Ascending aorta (tissue), 2 donors: ENCODE measurements at regions not wholly inside any gene's neighbourhood (a gene's known extent, or its start where the extent isn't known, plus 50 kb on each side); places are given as distances from the start of the nearest gene placed in this dataset.

Source experiments
- DNase-seq, 2 donors: peaks; one replicate each; pipeline ENCODE4 v3.0.0-alpha.2; 2019; ENCODE audit warnings: low spot score in 2 of 2
- H3K27ac ChIP-seq, 2 donors: fragments of 200-600 bp; sonication (generic); one replicate each; pipeline ENCODE4 v1.5.1; 2016 to 2017; ENCODE audit warnings: mild to moderate bottlenecking in 1 of 2
- H3K27me3 ChIP-seq: fragments of 200-600 bp; sonication (generic); one replicate; pipeline ENCODE4 v1.5.1; 2017
- H3K36me3 ChIP-seq, 2 donors: fragments of 200-600 bp; sonication (generic); one replicate each; pipeline ENCODE4 v1.5.1; 2016
- H3K4me1 ChIP-seq, 2 donors: fragments of 200-600 bp; sonication (generic); one replicate each; pipeline ENCODE4 v1.5.1; 2016 to 2017; ENCODE audit warnings: mild to moderate bottlenecking in 1 of 2
- H3K4me3 ChIP-seq, 2 donors: fragments of 200-600 bp; sonication (generic); one replicate each; pipeline ENCODE4 v1.5.1; 2016 to 2017; ENCODE audit warnings: mild to moderate bottlenecking in 1 of 2
- H3K9me3 ChIP-seq, 2 donors: fragments of 200-600 bp; sonication (generic); one replicate each; pipeline ENCODE4 v1.5.1; 2016
- intact Hi-C: fragments of 100-400 bp; cut with DNase I; formaldehyde crosslinking; loops from one replicate; pipeline ENCODE4 v1.15.1; 2023
- TF ChIP-seq, protein P1 (sequence below), 3 experiments: fragments of 200-600 bp in 2 of 3; fragments of 450-650 bp in 1 of 3; sonication (generic) in 2 of 3; IDR thresholded peaks; one replicate each; pipeline ENCODE4 v1.5.1; 2016 to 2019; ENCODE audit warnings: antibody characterized with exemption in 3 of 3, mild to moderate bottlenecking in 1 of 3, moderate library complexity in 1 of 3

DNA sequence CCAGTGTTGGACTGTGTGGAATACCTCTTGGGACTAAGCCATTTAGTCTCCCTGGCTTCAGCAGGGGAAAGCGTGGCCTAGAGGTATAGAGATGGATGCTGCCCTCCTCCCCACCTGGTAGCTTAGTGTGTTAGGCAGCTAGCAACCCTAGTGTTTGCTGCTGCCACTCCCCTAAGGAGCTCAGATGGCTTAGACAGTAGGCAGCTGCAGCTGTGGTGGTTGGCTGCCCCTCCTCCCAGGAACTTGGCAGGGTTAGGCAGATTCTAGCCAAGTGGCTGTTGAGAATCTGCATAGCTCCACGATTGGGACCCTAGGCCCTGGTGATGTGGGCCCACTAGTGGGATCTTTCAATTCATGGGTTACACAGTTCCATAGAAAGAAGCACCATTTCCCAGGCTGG lies 550.4 kb upstream of the CHAC2 start:
- no peaks in the 10 kb centered on the region for H3K27me3 ChIP-seq
- H3K9me3 ChIP-seq, result no peaks in the 10 kb centered on the region
- no peak overlapping the region for H3K4me3 ChIP-seq
- H3K27ac ChIP-seq, result no peak overlapping the region
- intact Hi-C loops, result no loop called here
- DNase-seq, result no peak
- H3K36me3 ChIP-seq, result no peaks in the 10 kb centered on the region
- no peaks in the 10 kb centered on the region for H3K4me1 ChIP-seq
- TF ChIP-seq, protein P1, sequence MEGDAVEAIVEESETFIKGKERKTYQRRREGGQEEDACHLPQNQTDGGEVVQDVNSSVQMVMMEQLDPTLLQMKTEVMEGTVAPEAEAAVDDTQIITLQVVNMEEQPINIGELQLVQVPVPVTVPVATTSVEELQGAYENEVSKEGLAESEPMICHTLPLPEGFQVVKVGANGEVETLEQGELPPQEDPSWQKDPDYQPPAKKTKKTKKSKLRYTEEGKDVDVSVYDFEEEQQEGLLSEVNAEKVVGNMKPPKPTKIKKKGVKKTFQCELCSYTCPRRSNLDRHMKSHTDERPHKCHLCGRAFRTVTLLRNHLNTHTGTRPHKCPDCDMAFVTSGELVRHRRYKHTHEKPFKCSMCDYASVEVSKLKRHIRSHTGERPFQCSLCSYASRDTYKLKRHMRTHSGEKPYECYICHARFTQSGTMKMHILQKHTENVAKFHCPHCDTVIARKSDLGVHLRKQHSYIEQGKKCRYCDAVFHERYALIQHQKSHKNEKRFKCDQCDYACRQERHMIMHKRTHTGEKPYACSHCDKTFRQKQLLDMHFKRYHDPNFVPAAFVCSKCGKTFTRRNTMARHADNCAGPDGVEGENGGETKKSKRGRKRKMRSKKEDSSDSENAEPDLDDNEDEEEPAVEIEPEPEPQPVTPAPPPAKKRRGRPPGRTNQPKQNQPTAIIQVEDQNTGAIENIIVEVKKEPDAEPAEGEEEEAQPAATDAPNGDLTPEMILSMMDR (IDR thresholded peaks at IDR 0.05), result no peak

DNA sequence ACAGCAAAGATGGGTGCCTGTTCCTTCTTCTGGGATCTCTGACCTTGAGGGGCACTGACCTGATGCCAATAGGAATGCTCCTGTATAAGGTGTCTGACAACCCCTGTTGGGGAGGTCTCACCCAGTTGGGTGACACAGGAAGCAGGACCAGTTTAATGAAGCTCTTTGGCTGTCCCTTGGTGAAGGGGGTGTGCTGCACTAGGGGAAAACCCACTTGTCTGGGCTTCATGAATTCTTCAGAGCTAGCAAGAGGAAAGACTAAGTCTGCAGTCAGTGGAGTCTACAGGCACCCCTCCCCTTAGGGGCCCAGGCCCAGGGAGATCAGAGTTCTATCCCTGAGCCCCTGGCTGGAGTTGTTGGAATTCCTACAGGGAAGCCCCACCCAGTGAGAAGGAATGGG lies 550.8 kb upstream of the CHAC2 start:
- DNase-seq, result no peak
- H3K27ac ChIP-seq, result no peak overlapping the region
- H3K36me3 ChIP-seq, result no peaks in the 10 kb centered on the region
- TF ChIP-seq, protein P1 (IDR thresholded peaks at IDR 0.05), result no peak
- intact Hi-C loops, result no loop called here
- H3K9me3 ChIP-seq, result no peaks in the 10 kb centered on the region
- H3K4me3 ChIP-seq, result no peak overlapping the region
- H3K27me3 ChIP-seq, result no peaks in the 10 kb centered on the region
- H3K4me1 ChIP-seq, result no peaks in the 10 kb centered on the region

DNA sequence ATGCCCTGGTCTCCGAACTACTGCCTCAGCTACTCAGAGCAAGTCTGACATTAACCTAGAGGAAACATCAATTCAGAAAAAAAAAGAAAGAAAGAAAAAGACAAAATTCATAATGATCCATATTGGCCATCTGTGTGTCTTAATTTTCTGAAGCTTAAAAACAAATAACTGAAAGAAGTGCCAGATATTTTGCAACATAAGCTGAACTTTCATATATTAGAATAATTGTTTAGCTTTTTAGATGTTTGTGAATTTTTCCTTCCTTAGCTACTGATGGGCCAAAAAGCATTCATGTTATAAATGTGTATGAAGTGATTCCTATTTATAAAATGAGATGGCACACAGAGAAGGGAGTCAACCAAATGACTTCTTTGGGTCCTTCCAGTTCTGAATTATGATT lies 555.0 kb upstream of the CHAC2 start:
- H3K36me3 ChIP-seq, result no peaks in the 10 kb centered on the region
- TF ChIP-seq, protein P1 (IDR thresholded peaks at IDR 0.05), result no peak
- no peak overlapping the region for H3K4me3 ChIP-seq
- intact Hi-C loops, result no loop called here
- no peaks in the 10 kb centered on the region for H3K4me1 ChIP-seq
- no peak for DNase-seq
- H3K27ac ChIP-seq, result no peak overlapping the region
- H3K9me3 ChIP-seq, result no peaks in the 10 kb centered on the region
- no peaks in the 10 kb centered on the region for H3K27me3 ChIP-seq

DNA sequence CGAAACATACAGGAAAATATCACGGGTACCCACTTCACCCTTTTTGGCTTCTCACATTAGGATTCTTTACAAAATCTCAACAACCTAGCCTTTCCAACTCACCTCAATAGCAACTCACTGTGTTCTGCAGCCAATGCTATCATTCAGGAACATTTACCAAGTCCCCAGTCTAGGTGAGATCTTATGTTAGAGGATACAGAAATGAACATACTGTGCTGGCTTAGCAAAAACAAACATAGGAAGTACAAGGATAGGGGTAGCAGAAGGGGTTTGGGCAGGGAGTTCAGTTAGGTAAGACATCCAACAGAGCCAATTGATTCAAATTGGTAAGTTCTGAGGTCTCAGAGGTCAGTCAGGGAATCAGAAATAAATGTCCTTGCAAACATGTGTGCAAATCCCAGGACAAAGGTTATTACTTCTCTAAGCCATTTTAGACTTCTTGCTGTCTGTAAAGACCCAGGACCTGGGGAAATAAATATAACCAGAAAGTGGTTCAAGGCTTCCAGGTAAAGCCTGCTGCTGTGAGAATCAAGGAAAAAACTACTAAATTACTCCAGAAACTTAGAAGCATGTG lies 556.3 kb upstream of the CHAC2 start:
- H3K36me3 ChIP-seq, result no peaks in the 10 kb centered on the region
- DNase-seq, result no peak
- H3K27me3 ChIP-seq, result no peaks in the 10 kb centered on the region
- no peaks in the 10 kb centered on the region for H3K4me1 ChIP-seq
- H3K4me3 ChIP-seq, result no peak overlapping the region
- intact Hi-C loops, result no loop called here
- H3K9me3 ChIP-seq, result no peaks in the 10 kb centered on the region
- H3K27ac ChIP-seq, result no peak overlapping the region
- TF ChIP-seq, protein P1 (IDR thresholded peaks at IDR 0.05), result no peak

DNA sequence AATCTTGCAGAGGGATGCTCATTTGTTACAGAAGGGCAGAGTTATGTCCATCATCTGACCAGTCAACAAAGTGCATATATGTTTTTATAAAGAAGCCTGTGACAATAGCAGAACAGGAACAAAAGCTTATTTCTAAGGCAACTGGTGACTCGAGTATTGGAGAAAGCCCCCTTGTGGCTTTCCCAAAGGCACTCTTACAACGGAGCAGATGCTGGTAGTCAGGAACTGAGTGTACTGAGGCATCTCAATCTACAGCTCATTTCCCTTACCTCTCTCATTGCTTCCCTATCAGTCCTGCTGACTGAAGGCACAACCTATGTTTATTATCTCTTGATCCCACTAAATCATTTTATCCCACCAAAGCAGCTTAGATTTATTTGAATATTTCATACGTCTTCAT lies 557.1 kb upstream of the CHAC2 start:
- DNase-seq, result no peak

More for the DNA sequence above, 557.1 kb upstream of the CHAC2 start:
- Histone ChIP-seq H3K9me3 (no peaks in the 10 kb centered on the region), H3K27ac (no peak overlapping the region), H3K27me3 (no peaks in the 10 kb centered on the region), H3K36me3 (no peaks in the 10 kb centered on the region), H3K4me3 (no peak overlapping the region), H3K4me1 (no peaks in the 10 kb centered on the region)
- TF ChIP-seq, protein P1 (IDR thresholded peaks at IDR 0.05), result no peak
- intact Hi-C loops, result no loop called here
